ENCODE measurements at regions not wholly inside any gene's neighbourhood (a gene's known extent, or its start where the extent isn't known, plus 50 kb on each side); places are given as distances from the start of the nearest gene placed in this dataset.

DNA sequence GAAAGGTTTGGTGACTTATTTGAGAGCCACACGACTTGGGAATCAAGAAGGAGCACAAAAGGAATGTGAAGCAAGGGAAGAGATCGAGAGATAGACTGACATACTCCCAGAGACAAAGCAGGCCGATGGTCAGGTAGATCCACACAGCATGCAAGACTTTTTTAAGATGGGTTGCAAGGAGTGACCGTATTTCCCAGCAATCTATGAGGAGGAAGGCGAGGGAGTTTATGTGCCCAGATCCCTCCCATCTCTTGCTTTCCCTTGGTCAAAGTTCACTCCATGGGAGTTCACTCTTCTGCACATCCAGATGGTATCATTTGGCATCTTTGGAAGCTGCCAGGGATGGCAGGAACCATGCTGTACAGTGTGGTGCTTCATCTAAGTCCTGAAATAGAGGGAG lies 148.9 kb downstream of the RMI1 start:
- no peaks in the 10 kb centered on the region for H3K9me3 Mint-ChIP-seq
- no peak overlapping the region for H3K4me3 Mint-ChIP-seq
- H3K27ac Mint-ChIP-seq: no peak overlapping the region
- no peaks in the 10 kb centered on the region for H3K36me3 Mint-ChIP-seq (ENCODE audit: low read depth)
- Histone ChIP-seq H3K27me3 (ENCODE audit: control insufficient read depth, insufficient read depth, low read length, poor library complexity, severe bottlenecking) (no peaks in the 10 kb centered on the region), H3K9me3 (ENCODE audit: control insufficient read depth, low read length) (no peaks in the 10 kb centered on the region), H3K4me1 (ENCODE audit: control insufficient read depth, insufficient read depth, low read length) (no peaks in the 10 kb centered on the region), H3K36me3 (ENCODE audit: control insufficient read depth, insufficient read depth, low read length) (no peaks in the 10 kb centered on the region), H3K27ac (ENCODE audit: low read depth, low read length) (no peak overlapping the region), H3K4me3 (ENCODE audit: low read length) (no peak overlapping the region), H3K9ac (ENCODE audit: extremely low read depth, low read length, poor library complexity, severe bottlenecking) (no peak overlapping the region)
- 70 to 72% methylated on average over 5 of the region's 5 CpGs for WGBS, 2 experiments (ENCODE audit: insufficient coverage in 1 of 2, insufficient read length in 1 of 2)
- peaks cover 12% of the 10 kb centered on the region for H3K27me3 Mint-ChIP-seq (ENCODE audit: insufficient read depth)
- H3K4me1 Mint-ChIP-seq: peaks cover 12% of the 10 kb centered on the region
- TF ChIP-seq, protein P1, sequence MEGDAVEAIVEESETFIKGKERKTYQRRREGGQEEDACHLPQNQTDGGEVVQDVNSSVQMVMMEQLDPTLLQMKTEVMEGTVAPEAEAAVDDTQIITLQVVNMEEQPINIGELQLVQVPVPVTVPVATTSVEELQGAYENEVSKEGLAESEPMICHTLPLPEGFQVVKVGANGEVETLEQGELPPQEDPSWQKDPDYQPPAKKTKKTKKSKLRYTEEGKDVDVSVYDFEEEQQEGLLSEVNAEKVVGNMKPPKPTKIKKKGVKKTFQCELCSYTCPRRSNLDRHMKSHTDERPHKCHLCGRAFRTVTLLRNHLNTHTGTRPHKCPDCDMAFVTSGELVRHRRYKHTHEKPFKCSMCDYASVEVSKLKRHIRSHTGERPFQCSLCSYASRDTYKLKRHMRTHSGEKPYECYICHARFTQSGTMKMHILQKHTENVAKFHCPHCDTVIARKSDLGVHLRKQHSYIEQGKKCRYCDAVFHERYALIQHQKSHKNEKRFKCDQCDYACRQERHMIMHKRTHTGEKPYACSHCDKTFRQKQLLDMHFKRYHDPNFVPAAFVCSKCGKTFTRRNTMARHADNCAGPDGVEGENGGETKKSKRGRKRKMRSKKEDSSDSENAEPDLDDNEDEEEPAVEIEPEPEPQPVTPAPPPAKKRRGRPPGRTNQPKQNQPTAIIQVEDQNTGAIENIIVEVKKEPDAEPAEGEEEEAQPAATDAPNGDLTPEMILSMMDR (conservative IDR thresholded peaks at IDR 0.05): no peak
- DNase-seq: no peak

DNA sequence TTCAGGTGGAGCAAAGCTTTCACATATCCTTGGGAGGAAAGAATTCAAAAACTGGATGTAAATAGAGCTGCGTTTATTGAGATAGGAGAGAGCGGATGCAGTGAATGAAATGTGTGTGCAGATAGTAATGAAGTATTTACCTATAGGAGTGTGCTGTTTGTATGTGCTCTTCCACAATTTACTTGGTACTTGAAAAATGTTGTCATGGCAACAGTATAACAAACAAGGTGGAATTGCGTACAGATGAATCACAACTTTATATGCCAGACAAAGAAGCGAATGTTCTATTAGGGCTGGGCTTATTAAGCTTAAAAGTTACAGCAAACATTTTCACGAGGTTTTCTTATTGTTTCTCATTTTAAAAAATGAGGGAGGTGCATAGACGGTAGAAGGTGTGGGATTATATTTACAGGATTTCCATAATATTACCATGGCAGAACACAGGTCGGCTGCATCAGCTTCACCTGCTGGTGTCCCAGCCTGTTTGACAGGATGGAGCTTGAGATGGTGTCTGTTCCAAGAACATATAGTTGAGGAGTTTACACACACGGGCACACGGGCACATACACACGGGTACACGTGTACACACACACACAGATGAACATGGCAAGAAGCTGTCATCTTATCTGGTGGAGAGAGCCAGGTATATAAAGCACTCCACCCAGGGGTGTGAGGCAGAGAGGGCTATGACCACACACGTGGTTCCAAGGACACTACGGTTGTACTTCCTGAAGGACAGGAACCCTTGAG lies 155.7 kb downstream of the RMI1 start:
- Histone ChIP-seq H3K4me3 (ENCODE audit: low read length) (no peak overlapping the region), H3K9ac (ENCODE audit: extremely low read depth, low read length, poor library complexity, severe bottlenecking) (no peak overlapping the region), H3K27ac (ENCODE audit: low read depth, low read length) (no peak overlapping the region), H3K9me3 (ENCODE audit: control insufficient read depth, low read length) (no peaks in the 10 kb centered on the region), H3K4me1 (ENCODE audit: control insufficient read depth, insufficient read depth, low read length) (no peaks in the 10 kb centered on the region), H3K27me3 (ENCODE audit: control insufficient read depth, insufficient read depth, low read length, poor library complexity, severe bottlenecking) (peaks cover 59% of the 10 kb centered on the region), H3K36me3 (ENCODE audit: control insufficient read depth, insufficient read depth, low read length) (no peaks in the 10 kb centered on the region)
- WGBS, 2 experiments (ENCODE audit: insufficient coverage in 1 of 2, insufficient read length in 1 of 2): 86% methylated on average over 11 to 13 of the region's 13 CpGs
- peaks cover 6% of the 10 kb centered on the region for H3K4me1 Mint-ChIP-seq
- H3K36me3 Mint-ChIP-seq (ENCODE audit: low read depth): no peaks in the 10 kb centered on the region
- H3K9me3 Mint-ChIP-seq: no peaks in the 10 kb centered on the region
- peaks cover 59% of the 10 kb centered on the region for H3K27me3 Mint-ChIP-seq (ENCODE audit: insufficient read depth)
- no peak for DNase-seq
- TF ChIP-seq, protein P1 (conservative IDR thresholded peaks at IDR 0.05): no peak
- H3K27ac Mint-ChIP-seq: no peak overlapping the region
- no peak overlapping the region for H3K4me3 Mint-ChIP-seq

DNA sequence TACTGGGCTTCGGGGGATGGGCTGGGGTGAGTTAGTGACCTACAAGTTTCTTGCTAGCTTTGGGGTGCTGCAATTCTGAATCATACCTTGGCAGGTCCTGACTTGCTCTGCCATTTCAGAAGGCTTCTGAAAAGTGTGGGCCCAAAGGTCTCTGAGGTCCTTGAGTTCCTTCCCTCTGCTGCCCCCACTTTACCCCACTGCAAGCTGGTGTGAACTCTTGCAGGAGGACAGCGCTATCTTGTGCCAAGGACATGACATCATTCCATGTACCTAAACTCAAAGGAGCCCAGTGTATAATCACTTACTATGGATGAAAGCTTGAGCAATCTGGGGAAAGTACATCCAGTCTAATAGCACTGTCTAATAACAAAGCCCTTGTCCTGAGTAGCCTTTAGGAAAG lies 157.4 kb downstream of the RMI1 start:
- Mint-ChIP-seq H3K4me1 (peaks cover 7% of the 10 kb centered on the region), H3K36me3 (ENCODE audit: low read depth) (no peaks in the 10 kb centered on the region), H3K27ac (no peak overlapping the region), H3K27me3 (ENCODE audit: insufficient read depth) (peaks cover 69% of the 10 kb centered on the region), H3K4me3 (no peak overlapping the region), H3K9me3 (no peaks in the 10 kb centered on the region)
- no peaks in the 10 kb centered on the region for H3K36me3 ChIP-seq (ENCODE audit: control insufficient read depth, insufficient read depth, low read length)
- H3K9me3 ChIP-seq (ENCODE audit: control insufficient read depth, low read length): no peaks in the 10 kb centered on the region
- no peak overlapping the region for H3K9ac ChIP-seq (ENCODE audit: extremely low read depth, low read length, poor library complexity, severe bottlenecking)
- H3K4me3 ChIP-seq (ENCODE audit: low read length): no peak overlapping the region
- no peak for DNase-seq
- WGBS, 2 experiments (ENCODE audit: insufficient coverage in 1 of 2, insufficient read length in 1 of 2): 88 to 97% methylated on average over 1 to 2 of the region's 2 CpGs
- TF ChIP-seq, protein P1 (conservative IDR thresholded peaks at IDR 0.05): no peak
- H3K27ac ChIP-seq (ENCODE audit: low read depth, low read length): no peak overlapping the region
- no peaks in the 10 kb centered on the region for H3K4me1 ChIP-seq (ENCODE audit: control insufficient read depth, insufficient read depth, low read length)
- H3K27me3 ChIP-seq (ENCODE audit: control insufficient read depth, insufficient read depth, low read length, poor library complexity, severe bottlenecking): peaks cover 72% of the 10 kb centered on the region

Data from endodermal cell (in vitro differentiated cells).